GM23248 (cell line): ENCODE measurements at regions not wholly inside any gene's neighbourhood (a gene's known extent, or its start where the extent isn't known, plus 50 kb on each side); places are given as distances from the start of the nearest gene placed in this dataset.

Experiments
- EZH2 ChIP-seq: fragments of 200-600 bp; sonication (generic); IDR thresholded peaks from 2 replicates; pipeline ENCODE4 v1.6.1; 2018; ENCODE audit warnings: antibody characterized with exemption, mild to moderate bottlenecking; ENCODE audit not compliant: insufficient read depth, poor library complexity, severe bottlenecking
- EZH2phosphoT487 ChIP-seq: fragments of 200-600 bp; sonication (generic); IDR thresholded peaks from 2 replicates; pipeline ENCODE4 v1.6.1; 2018; ENCODE audit warnings: antibody characterized with exemption, moderate library complexity, mild to moderate bottlenecking, low read depth; ENCODE audit not compliant: insufficient read depth

GRCh38 chr11:42528911-42529310 lies 782.9 kb upstream of the API5 start:
- TF ChIP-seq EZH2phosphoT487 = no peak
- TF ChIP-seq EZH2 = no peak
